Prostate gland (tissue), 2 donors: ENCODE measurements at regions not wholly inside any gene's neighbourhood (a gene's known extent, or its start where the extent isn't known, plus 50 kb on each side); places are given as distances from the start of the nearest gene placed in this dataset.

Source experiments
- DNase-seq: peaks from one replicate; pipeline ENCODE4 v3.0.0-alpha.2; 2019; ENCODE audit warnings: low spot score
- H3K27ac ChIP-seq, 2 donors: fragments of 200-600 bp; sonication (generic); 2 replicates each; pipeline ENCODE4 v1.5.1; 2017 to 2019
- H3K27me3 ChIP-seq: fragments of 200-600 bp; sonication (generic); replicated peaks from 2 replicates; pipeline ENCODE4 v1.5.1; 2019; ENCODE audit not compliant: insufficient read depth
- H3K36me3 ChIP-seq, 2 donors: fragments of 200-600 bp; sonication (generic); 1 replicate in 1 of 2; 2 replicates in 1 of 2; pipeline versions ENCODE4 v1.5.1 to v1.8.1; 2017 to 2019
- H3K4me1 ChIP-seq: fragments of 200-600 bp; sonication (generic); replicated peaks from 2 replicates; pipeline ENCODE4 v1.5.1; 2019
- H3K4me3 ChIP-seq, 2 donors: fragments of 200-600 bp; sonication (generic); 2 replicates each; pipeline ENCODE4 v1.5.1; 2017 to 2019
- H3K9me3 ChIP-seq: fragments of 200-600 bp; sonication (generic); 2 replicates; pipeline ENCODE4 v1.5.1; 2017
- CTCF ChIP-seq, 4 experiments: fragments of 200-600 bp in 2 of 4; fragments of 450-650 bp in 2 of 4; sonication (generic) in 2 of 4; IDR thresholded peaks; 1 replicate in 3 of 4; 2 replicates in 1 of 4; pipeline ENCODE4 v1.5.1; 2016 to 2019; ENCODE audit warnings: antibody characterized with exemption in 4 of 4, mild to moderate bottlenecking in 2 of 4, moderate library complexity in 2 of 4
- POLR2A ChIP-seq: fragments of 450-650 bp; IDR thresholded peaks from one replicate; pipeline ENCODE4 v1.6.1; 2016; ENCODE audit warnings: antibody characterized with exemption, mild to moderate bottlenecking
- POLR2AphosphoS5 ChIP-seq: sonication (generic); formaldehyde crosslinking; IDR thresholded peaks from one replicate; pipeline ENCODE4 v1.6.1; 2017; ENCODE audit warnings: antibody characterized with exemption
- WGBS: methylation state at CpG from one replicate; pipeline ENCODE4 v1.1.5; 2018; 5-methylcytosine and 5-hydroxymethylcytosine counted together
- intact Hi-C: fragments of 100-400 bp; cut with DNase I; formaldehyde crosslinking; loops from one replicate; pipeline ENCODE4 v1.14.2; 2022

GRCh38 chr6:147769496-147770087 lies 261.1 kb downstream of the SAMD5 start:
- H3K4me3 ChIP-seq, result no peak overlapping the region
- H3K36me3 ChIP-seq, result no peaks in the 10 kb centered on the region
- DNase-seq, result no peak
- H3K9me3 ChIP-seq, result no peaks in the 10 kb centered on the region
- TF ChIP-seq POLR2AphosphoS5 (peak; percentile 19), POLR2A (no peak)
- H3K27ac ChIP-seq, result no peak overlapping the region
- H3K4me1 ChIP-seq, result no peaks in the 10 kb centered on the region
- H3K27me3 ChIP-seq, result no peaks in the 10 kb centered on the region
- 55% methylated on average over 4 of the region's 4 CpGs for WGBS
- intact Hi-C loops, result no loop called here

GRCh38 chr6:147770221-147770620 lies 261.7 kb downstream of the SAMD5 start:
- Histone ChIP-seq H3K9me3 (no peaks in the 10 kb centered on the region), H3K27me3 (no peaks in the 10 kb centered on the region), H3K27ac (no peak overlapping the region), H3K4me1 (no peaks in the 10 kb centered on the region), H3K4me3 (no peak overlapping the region), H3K36me3 (no peaks in the 10 kb centered on the region)
- no peak for DNase-seq
- WGBS, result 74% methylated on average over 7 of the region's 7 CpGs
- intact Hi-C loops, result no loop called here
- TF ChIP-seq POLR2A (no peak), CTCF (IDR thresholded peaks at IDR 0.05) (no peak), POLR2AphosphoS5 (no peak)

- intact Hi-C loops, result no loop called here
- 98% methylated on average over 4 of the region's 4 CpGs for WGBS
- Histone ChIP-seq H3K4me1 (no peaks in the 10 kb centered on the region), H3K27me3 (no peaks in the 10 kb centered on the region), H3K36me3 (no peaks in the 10 kb centered on the region), H3K27ac (no peak overlapping the region), H3K9me3 (no peaks in the 10 kb centered on the region), H3K4me3 (no peak overlapping the region)
- TF ChIP-seq POLR2A, result no peak
- no peak for TF ChIP-seq CTCF (IDR thresholded peaks at IDR 0.05)
- TF ChIP-seq POLR2AphosphoS5, result no peak
- no peak for DNase-seq
Measured at GRCh38 chr6:147772724-147773123, 264.2 kb downstream of the SAMD5 start.

GRCh38 chr6:147774856-147775255 lies 266.4 kb downstream of the SAMD5 start:
- Histone ChIP-seq H3K4me3 (no peak overlapping the region), H3K27me3 (no peaks in the 10 kb centered on the region), H3K4me1 (no peaks in the 10 kb centered on the region), H3K36me3 (no peaks in the 10 kb centered on the region), H3K27ac (no peak overlapping the region), H3K9me3 (no peaks in the 10 kb centered on the region)
- intact Hi-C loops, result no loop called here
- TF ChIP-seq POLR2AphosphoS5 (no peak), POLR2A (no peak), CTCF (IDR thresholded peaks at IDR 0.05) (no peak)
- DNase-seq, result no peak
- 77% methylated on average over 3 of the region's 3 CpGs for WGBS

- Histone ChIP-seq H3K4me1 (no peaks in the 10 kb centered on the region), H3K36me3 (no peaks in the 10 kb centered on the region), H3K27me3 (no peaks in the 10 kb centered on the region), H3K27ac (no peak overlapping the region), H3K9me3 (no peaks in the 10 kb centered on the region), H3K4me3 (no peak overlapping the region)
- DNase-seq, result no peak
- intact Hi-C loops, result no loop called here
- WGBS, result 77% methylated on average over 4 of the region's 4 CpGs
- TF ChIP-seq POLR2A (no peak), POLR2AphosphoS5 (no peak), CTCF (IDR thresholded peaks at IDR 0.05) (no peak)
Measured at GRCh38 chr6:147776631-147777213, 268.2 kb downstream of the SAMD5 start.
